Fibroblast of lung (primary cell): ENCODE measurements at regions not wholly inside any gene's neighbourhood (a gene's known extent, or its start where the extent isn't known, plus 50 kb on each side); places are given as distances from the start of the nearest gene placed in this dataset.

Experiments
- EZH2 ChIP-seq: IDR thresholded peaks from 2 replicates; pipeline ENCODE4 v1.5.1; 2012; ENCODE audit warnings: low read length, control low read depth, mild to moderate bottlenecking; ENCODE audit errors: missing control alignments
- TF ChIP-seq, protein P1 (sequence below), 2 donors: IDR thresholded peaks in 1 of 2; conservative IDR thresholded peaks in 1 of 2; 1 replicate in 1 of 2; 2 replicates in 1 of 2; pipeline ENCODE4 v1.5.1; 2011 to 2012; ENCODE audit warnings: low read length in 2 of 2, control low read depth in 1 of 2, inconsistent platforms in 1 of 2, low read depth in 1 of 2, mild to moderate bottlenecking in 1 of 2

DNA sequence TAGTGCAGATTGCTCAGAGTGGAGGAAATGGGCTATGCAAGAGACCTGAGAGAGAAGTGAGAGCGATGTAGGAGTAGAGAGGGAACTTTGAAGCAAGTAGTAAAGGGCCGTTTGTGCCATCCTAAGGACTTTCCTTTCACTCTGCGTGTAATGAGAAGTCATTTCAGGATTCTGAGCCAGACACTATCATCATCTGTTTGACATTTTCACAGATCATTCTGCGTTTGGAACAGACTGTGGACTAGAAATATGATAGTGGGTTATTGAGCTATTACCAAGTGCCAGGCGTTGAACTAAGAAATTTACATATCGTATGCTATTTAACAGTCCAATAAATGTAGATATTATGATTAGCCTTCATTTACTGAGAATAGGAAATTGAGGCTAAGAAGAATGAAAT is 150.0 kb upstream of the ROBO2 start:
- TF ChIP-seq, protein P1, sequence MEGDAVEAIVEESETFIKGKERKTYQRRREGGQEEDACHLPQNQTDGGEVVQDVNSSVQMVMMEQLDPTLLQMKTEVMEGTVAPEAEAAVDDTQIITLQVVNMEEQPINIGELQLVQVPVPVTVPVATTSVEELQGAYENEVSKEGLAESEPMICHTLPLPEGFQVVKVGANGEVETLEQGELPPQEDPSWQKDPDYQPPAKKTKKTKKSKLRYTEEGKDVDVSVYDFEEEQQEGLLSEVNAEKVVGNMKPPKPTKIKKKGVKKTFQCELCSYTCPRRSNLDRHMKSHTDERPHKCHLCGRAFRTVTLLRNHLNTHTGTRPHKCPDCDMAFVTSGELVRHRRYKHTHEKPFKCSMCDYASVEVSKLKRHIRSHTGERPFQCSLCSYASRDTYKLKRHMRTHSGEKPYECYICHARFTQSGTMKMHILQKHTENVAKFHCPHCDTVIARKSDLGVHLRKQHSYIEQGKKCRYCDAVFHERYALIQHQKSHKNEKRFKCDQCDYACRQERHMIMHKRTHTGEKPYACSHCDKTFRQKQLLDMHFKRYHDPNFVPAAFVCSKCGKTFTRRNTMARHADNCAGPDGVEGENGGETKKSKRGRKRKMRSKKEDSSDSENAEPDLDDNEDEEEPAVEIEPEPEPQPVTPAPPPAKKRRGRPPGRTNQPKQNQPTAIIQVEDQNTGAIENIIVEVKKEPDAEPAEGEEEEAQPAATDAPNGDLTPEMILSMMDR (conservative IDR thresholded peaks at IDR 0.05 in 1 of 2, IDR thresholded peaks at IDR 0.05 in 1 of 2; ENCODE audit: low read depth in 1 of 2, low read length in 2 of 2), result no peak
- TF ChIP-seq EZH2, result no peak
